GM18507 (cell line): ENCODE measurements at regions not wholly inside any gene's neighbourhood (a gene's known extent, or its start where the extent isn't known, plus 50 kb on each side); places are given as distances from the start of the nearest gene placed in this dataset.
A peak's percentile ranks its signal among the peaks of the same experiment; 100 is the strongest.

Experiments
- DNase-seq: peaks from one replicate; pipeline ENCODE4 v3.0.0; 2011; ENCODE audit warnings: low read depth; ENCODE audit not compliant: insufficient read length; ENCODE audit errors: extremely low spot score
- FAIRE-seq: peaks from 2 replicates; lab custom pipeline; 2011; peaks lifted over from hg19 to GRCh38; lab: Jason Lieb, UNC

GRCh38 chr1:244995602-244996400, 131.5 kb upstream of the HNRNPU start:
- FAIRE-seq (no peak), DNase-seq (no peak)

GRCh38 chr1:244992833-244993232, 128.5 kb upstream of the HNRNPU start:
- no peak for DNase-seq
- FAIRE-seq: no peak

GRCh38 chr1:244989813-244990212, 125.5 kb upstream of the HNRNPU start:
- FAIRE-seq (no peak), DNase-seq (no peak)

DNA sequence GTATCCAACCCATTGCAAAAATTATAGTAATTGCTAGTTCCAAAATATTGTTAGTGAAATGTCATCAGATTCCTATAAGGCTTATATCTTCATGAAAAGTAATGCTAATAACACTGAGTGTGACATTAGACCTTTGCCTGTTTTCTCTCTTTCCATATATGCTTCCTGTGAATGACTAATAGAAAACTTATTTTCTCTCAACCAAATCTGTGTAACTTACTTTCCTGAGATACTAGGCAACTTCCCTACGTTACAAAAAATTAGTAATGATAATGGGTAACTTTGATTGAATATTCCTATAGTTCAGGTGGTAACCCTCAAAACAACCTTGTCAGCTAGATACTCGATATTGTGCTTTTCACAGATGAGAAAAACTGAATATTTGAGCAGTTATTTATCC, 124.2 kb upstream of the HNRNPU start:
- no peak for FAIRE-seq
- no peak for DNase-seq

- no peak for DNase-seq
- no peak for FAIRE-seq
Measured at GRCh38 chr1:244980605-244981004, 116.3 kb upstream of the HNRNPU start.

DNA sequence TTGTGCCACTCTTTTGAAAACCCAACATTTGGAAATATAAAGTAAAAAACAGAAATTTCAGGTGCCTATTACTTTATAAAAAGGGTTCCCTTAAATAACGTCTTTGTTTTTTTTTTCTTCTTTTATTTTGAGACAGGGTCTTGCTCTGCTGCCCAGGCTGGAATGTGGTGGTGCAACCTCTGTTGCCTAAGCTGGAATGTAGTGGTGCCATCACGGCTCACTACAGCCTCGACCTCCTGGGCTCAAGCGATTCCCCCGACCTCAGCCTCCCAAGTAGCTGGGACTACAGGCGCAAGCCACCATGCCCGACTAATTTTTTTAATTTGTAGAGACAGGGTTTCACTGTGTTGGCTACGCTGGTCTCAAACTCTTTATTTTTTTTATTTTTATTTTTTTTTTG, 110.2 kb upstream of the HNRNPU start:
- DNase-seq (no peak), FAIRE-seq (no peak)

DNA sequence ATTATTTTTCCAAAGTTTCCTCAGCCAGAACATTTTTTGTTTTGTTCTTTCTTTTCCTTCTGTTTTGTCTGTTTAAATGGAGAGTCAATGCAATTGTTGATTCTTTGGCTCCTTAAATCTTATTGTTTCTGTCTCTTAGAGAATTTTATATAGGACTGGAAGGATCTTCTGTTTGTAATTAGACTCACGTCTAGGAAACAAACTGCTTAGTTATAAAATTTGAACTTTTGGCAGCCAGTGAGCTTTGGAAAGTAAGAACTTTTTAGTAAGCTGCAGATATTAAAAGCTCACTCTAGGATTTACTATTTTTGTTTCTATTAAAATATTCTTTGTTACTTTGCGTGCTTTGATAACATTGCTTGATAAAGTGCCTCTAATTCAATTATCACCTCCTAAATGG, 109.8 kb upstream of the HNRNPU start:
- no peak for DNase-seq
- no peak for FAIRE-seq

DNA sequence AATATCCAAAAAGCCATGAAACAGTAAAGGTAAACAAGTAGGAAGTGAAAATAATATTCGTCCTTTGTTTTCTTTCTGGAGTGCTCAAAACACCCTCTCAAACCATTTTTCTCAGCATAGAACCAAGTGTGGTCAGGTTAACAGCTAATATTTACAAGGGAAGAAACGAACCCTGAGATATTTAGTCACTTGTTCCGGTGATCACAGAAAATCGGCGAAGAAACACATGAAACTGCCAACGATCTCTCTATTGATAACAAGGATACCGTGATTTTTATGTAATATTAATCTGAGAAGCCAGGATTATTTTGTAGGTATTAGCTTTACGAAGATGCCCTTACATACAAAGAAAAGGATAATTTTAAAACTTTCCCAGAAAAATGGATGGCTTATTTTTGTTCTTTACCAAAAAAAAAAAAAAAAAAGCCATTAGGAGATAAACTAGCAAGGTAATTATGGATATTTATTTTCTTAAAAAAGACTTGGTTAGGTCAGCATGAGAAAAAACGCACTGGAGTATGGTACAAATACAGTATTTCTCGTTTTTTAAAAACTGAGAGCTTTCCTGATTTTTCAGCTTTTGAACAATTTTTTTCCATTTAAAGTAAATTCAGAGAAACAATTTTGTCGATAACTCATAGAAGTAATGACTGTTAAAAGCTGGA, 107.3 kb upstream of the HNRNPU start:
- DNase-seq: no peak
- FAIRE-seq: no peak

DNA sequence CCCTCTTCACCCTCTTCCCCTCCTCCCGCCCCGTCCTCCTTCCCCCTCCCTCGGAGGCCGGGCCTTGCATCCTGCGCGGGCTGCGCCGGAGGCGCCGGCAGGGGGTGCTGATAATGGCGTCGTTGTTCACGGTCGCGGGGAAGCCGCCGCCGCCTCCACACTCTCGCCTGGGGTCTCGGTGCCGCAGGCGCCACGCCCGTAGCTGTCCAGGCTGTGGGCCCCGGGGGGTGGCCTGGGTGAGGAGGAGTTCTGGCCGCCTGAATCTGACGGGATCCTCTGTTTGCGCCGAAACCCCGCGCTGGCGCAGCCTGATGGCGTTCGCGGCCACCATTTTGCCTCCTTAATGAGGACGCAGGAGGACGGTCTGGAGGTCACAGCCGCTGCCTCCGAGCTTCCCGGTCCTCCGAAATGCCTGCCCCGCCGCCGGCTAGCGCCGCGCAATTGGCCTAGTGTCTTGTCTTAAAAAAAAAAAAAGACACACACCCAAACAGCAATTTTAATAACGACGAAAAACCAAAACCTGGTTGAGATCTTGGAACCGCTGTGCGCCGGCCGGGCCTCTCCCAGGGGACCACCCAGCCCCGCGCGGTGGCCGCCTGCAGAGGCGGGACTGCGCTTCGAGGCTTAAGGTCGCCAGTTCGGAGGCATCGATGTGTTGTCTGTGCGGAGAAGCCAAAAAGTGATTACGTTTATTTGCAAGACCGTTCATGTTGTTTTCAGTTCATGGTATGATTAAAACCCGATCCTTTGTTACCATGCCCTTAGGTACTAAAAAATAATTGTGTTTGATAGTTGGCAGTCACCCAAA, 106.6 kb upstream of the HNRNPU start:
- FAIRE-seq (peak; percentile 88), DNase-seq (peak; percentile 60)

DNA sequence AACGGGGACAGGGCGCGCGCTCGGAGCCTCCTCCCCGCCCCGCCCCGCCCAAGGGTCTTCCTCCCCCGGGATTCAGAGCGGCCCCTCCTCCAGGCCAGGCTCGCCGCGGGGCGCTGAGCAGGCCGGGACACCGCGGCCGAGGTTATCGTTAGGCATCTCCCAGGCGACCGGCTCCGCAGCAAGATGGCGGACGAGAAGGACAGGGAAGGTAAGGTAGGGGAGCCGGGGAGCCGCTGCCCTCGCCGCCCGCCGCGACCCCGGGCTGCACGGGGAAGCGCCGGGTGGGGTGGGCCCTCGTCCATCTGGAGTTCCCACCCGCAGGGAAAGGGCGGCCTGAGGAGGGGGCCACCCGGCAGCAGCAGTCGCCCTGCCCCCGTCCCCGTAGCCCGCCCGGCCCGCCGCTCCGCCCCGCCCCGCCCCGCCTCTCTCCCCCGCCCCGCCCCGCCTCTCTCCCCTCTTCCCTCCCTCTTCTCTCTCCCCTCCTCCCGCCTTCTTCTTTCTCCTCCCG, 105.9 kb upstream of the HNRNPU start:
- FAIRE-seq (peak; percentile 54), DNase-seq (no peak)

DNA sequence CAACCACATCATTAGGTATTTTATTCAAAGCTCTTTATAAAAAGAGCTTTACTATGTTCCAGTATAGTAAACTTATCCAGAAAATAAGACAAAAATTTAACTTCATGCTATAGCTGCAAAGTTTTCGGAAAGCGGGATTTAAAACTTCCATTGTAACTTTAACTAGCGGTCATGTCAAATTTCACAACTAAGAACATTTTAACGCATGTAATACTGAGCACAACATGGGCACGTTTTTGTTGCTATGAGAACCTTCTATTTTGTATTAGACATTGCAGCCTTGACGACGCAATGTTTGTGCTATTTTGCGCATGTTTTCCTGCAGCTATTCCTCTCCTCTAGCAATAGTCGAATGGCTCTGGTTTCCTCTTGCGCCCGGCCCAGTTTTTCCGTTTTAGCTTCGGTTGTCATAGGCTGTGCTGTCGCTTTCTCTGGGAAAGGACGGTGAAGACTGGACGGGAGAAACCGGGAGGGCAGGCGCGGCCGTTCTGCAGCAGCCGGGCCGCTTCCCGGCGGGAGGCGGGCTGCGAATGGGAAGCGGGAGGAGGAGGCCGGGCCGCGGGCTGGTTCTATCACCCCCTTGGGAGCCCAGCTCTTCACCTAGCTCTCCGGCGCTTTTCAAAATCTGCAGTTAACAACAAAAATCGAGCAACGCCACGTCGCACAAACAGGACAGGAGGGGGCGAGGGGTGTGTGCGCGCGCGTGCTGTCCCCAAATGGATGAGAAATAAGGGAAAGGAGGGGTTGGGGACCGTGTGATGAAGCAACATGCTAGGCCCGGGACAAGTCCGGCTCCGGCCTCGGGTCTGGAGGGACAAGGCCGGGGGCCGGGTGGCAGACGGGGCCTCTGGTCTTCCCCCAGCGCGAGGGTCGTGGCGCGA, 105.3 kb upstream of the HNRNPU start:
- no peak for FAIRE-seq

DNA sequence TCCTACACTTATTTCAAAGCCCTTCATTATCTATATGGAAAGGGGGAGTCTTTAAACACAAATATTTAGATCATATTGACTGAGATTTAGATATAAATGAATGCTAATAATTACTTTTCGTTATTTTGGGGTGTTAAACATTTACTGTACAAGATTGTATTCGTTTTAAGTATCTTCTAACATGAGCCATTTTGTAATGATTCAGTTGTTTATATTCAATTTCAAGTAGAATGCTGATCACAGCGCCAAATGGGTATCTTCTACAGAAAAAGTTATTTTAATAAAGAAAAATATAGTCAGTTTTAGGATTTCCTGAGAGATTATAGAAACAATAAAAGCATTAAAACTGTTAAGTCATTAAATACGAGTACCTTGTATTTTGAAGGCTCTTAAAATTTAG, 104.5 kb upstream of the HNRNPU start:
- FAIRE-seq (no peak), DNase-seq (no peak)

More for the DNA sequence above, 105.3 kb upstream of the HNRNPU start:
- no peak for DNase-seq

- FAIRE-seq: no peak
- no peak for DNase-seq
Measured at GRCh38 chr1:244968471-244968871, 104.1 kb upstream of the HNRNPU start.

- no peak for FAIRE-seq
- no peak for DNase-seq
Measured at GRCh38 chr1:244967159-244967558, 102.8 kb upstream of the HNRNPU start.

DNA sequence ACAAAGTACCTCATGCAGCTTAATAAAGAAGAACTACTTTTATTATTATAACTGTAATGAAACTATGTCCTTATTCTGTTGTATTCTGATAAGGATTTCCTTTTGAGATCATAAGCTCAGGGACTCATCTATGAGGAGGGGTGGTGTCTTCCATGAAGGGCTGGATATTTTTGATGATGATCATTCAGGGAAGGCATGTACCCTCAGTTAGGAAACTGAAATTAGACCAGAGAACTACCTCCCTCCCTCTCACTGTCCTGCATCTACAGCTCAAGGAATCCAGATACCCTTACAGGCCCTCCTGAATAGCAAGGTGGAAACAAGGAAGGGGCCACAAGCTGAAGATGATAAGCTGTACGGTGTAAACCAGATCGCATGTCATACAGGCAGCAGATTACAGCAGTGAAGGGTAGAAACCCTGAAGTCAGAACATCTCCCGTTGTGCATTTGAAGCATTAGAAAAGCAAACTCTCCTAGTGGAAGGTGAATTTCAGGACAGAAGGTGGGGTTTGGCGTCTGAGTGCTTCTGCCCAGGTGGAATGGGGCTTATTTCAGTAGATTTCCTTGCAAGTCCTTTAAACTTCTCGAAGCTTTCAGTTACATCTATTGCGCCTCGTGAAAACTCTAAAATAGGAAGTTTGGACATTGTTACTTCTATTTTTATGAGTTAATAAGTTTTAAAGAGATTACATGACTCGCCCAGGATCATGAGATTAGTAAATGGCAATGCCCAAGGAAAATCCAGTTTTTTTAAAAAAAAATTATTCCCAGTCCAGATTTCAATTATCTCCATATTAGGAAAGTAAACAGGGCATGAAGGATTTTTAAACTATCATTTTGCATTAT, 101.1 kb upstream of the HNRNPU start:
- FAIRE-seq: no peak
- DNase-seq: no peak

- no peak for FAIRE-seq
- no peak for DNase-seq
Measured at GRCh38 chr1:244964112-244964971, 100.0 kb upstream of the HNRNPU start.

- DNase-seq (no peak), FAIRE-seq (peak; percentile 12)
Measured at GRCh38 chr1:244963231-244963826, 99.0 kb upstream of the HNRNPU start.
